HK-2 (cell line): ENCODE measurements at regions not wholly inside any gene's neighbourhood (a gene's known extent, or its start where the extent isn't known, plus 50 kb on each side); places are given as distances from the start of the nearest gene placed in this dataset.

Experiments
- DNase-seq: peaks from one replicate; pipeline ENCODE4 v3.0.0-alpha.2; 2018; ENCODE audit not compliant: unreplicated experiment

- no peak for DNase-seq
These were observed 242.9 kb downstream of the NSG2 start for GRCh38 chr5:174288439-174288838.

DNA sequence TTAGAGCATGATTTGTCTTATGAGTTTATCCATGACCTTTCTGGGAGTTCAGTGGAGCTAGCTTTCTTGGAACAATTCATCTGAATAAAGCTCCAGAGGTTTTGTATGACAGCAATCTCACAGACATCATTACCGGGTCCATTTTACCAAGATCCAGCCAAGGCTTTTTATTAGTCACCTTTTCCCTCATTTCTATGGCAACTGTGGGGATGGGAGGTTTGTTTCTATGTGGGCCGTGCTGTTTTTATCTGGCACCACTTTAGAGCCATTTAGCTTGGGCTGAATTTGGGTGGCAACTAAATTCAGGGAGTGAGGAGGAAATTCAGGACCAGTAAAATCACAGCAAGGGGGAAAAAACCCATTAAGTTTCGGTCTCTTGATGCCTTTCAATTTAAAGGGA lies 245.7 kb downstream of the NSG2 start:
- DNase-seq = no peak

- no peak for DNase-seq
These were observed 246.8 kb downstream of the NSG2 start for GRCh38 chr5:174292348-174292747.

DNA sequence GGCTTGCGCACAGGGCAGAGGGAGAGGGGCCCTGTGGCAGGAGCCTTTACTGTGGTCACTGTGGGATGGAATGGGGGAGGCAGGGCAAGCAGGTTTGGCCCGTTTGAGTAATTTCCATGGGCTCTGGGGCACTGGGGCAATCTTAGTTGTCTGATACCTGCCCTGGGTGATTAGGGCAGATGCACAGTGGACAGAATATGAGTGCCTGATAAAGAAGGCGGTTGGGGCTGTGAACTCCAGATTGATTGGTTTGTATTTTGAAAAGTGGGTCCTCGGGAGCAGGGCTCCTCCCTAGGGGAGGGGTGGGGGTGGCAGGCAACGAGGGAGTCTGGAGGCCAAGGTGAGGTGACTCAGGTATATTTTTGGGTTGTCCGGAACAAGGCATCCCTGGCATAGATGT lies 247.5 kb downstream of the NSG2 start:
- no peak for DNase-seq

DNA sequence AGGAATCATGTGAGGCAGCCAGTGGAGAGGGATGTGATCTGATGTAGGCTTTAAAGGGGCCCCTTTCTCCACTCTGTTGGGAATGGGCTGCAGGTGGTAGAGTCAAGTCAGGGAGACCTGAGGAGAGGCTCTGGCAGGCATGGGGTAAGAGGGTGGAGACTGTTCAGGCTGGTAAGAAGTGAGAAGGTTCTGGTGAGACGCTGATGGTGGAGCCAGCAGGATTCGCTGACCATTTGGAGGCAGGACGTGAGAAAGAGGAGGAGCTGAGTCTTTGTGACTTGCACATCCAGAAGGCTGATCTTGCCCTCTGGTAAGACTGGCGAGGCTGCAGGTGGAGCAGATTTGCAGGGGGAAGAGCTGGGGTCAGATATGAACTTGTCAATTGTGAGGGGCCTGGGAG lies 248.0 kb downstream of the NSG2 start:
- DNase-seq = no peak

GRCh38 chr5:174294891-174295620 lies 249.6 kb downstream of the NSG2 start:
- no peak for DNase-seq

DNA sequence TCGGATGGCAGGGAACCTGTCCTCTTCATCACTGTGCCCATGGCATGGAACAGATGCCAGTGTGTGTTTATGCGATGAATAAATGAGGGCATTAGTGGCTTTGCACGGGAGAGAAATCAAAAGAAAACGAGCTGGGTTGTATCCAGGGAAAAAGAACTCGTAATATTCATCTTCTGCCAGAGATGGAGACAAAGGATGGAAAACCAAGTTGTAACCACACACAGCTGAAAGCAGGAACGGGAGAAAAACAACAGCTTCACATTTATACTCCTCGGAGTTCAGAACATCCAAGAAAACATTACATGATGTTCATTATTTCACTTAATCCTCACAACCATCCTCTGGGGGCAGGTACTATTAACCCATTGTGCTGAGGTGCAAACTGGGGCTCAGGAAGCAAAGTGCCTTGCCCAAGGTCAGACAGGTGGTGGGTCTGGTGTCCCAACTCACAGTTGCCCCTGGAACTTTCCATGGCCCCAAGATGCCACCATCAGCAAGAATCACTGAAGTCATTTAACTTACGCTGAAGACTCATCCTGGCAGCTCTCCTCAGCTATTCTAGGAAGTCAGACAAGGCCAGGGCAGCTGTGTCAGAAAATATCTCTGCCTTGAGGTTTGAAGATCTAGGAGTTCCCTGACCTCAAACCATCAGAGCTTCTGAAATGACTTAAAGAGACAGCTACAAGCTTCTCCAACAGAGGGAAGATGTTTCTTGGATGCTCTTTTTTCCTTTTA lies 250.4 kb downstream of the NSG2 start:
- DNase-seq = no peak

GRCh38 chr5:174300118-174300940 lies 254.8 kb downstream of the NSG2 start:
- DNase-seq = no peak

- DNase-seq = no peak
These were observed 255.6 kb downstream of the NSG2 start for GRCh38 chr5:174300941-174301761.

DNA sequence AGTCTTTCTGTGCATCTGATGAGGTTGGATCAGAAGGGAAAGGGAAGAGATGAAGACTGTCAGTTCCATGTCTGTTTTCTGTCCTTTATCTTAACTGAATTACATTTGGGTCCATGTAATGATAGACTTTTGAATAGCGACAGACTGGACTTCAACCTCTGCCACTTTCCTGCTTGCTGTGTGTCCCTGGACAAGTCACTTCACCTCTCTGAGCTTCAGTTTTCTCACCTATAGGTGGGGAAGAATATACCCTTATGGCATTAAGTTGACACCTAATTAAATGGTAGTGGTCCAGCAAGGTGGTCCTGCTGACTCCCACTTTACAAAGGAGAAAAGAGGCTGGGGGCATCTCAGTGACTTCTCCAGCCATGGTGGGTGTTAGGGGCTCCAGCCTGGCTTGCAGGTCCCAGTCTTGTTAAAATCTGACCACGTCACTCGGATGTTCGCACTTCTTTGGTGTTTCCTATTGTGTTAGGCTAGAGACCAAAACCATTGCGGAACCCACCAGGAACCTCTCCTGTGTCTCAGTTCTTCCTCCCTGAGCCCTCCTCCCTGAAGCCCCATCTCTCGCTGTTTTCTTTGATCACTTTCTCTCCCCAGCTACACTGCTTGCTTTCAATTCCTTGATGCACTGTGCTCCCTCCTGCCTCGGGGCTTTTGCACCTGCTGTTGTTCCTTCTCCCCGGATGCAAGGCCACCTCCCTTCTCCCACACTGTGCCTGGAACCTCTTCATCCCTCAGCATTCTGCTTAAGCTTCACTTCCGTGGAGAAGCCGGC lies 256.5 kb downstream of the NSG2 start:
- no peak for DNase-seq

GRCh38 chr5:174303035-174303434 lies 257.5 kb downstream of the NSG2 start:
- no peak for DNase-seq

- no peak for DNase-seq
These were observed 258.0 kb downstream of the NSG2 start for GRCh38 chr5:174303437-174304045.

GRCh38 chr5:174305241-174305681 lies 259.8 kb downstream of the NSG2 start:
- no peak for DNase-seq

GRCh38 chr5:174306345-174307030 lies 261.0 kb downstream of the NSG2 start:
- DNase-seq = no peak

DNA sequence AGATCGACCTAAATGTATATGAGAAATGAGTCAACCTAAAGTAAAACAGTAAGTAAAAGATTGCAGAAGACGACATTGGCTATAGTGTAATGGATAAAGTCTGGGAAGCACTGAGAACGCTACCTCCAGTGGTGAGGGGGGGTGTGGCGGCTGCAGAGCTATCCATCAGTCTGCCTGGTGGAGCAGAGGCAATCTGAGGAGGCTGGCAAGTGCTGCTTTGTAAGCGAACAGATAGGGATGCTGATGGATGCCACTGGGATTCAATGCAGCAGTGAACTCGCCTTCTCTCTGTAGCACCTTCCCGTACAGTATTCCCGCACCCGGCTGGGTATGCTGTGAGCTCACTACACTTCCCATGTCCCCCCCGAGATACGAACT lies 261.5 kb downstream of the NSG2 start:
- DNase-seq = no peak

DNA sequence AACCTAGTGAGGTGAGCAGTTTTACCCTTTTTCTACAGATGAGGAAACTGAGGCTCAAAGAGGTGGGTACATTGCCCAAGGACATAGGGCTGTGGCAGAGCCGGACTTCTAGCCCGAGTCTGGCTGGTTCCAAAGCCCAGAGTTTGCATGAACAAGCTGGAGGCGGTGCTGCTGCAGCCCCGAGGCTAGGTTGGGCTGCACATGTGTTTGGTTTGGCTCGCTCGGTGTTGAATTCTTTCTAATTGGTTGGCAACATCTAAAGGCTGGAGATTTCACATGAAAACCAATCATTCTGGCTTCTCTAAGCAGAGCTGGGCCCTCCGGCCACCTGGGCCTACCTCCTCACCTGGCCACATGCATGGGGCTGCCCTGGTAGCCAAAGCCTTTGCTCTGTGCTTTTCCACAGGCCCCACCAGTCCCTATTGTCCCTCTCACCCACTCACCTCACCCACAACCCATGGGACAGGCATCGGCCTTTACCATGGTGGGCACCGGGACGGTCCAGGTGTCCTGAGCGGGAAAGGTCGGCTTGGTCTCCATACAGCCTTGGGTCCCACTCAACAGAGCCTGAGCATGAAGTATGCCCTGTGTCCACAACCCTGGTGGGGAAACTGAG lies 262.3 kb downstream of the NSG2 start:
- DNase-seq = no peak

GRCh38 chr5:174309131-174309795 lies 263.8 kb downstream of the NSG2 start:
- DNase-seq = no peak

GRCh38 chr5:174310243-174310642 lies 264.7 kb downstream of the NSG2 start:
- DNase-seq = no peak

- no peak for DNase-seq
These were observed 265.2 kb downstream of the NSG2 start for GRCh38 chr5:174310706-174311105.
